ENCODE measurements at regions not wholly inside any gene's neighbourhood (a gene's known extent, or its start where the extent isn't known, plus 50 kb on each side); places are given as distances from the start of the nearest gene placed in this dataset.

- TF ChIP-seq MEF2A (IDR thresholded peaks at IDR 0.05; ENCODE audit: insufficient read depth, low read depth, low read length) (no peak), CTCF (IDR thresholded peaks at IDR 0.05 in 2 of 3, conservative IDR thresholded peaks at IDR 0.05 in 1 of 3; ENCODE audit: control insufficient read depth in 2 of 3, extremely low read depth in 1 of 3, insufficient read depth in 1 of 3, low read depth in 3 of 3, low read length in 3 of 3) (no peak), EZH2 (IDR thresholded peaks at IDR 0.05; ENCODE audit: borderline replicate concordance, control insufficient read depth, low read depth, low read length) (no peak)
Observed at GRCh38 chr2:53609551-53609950, 158.1 kb upstream of the CHAC2 start.
